ENCODE measurements at regions not wholly inside any gene's neighbourhood (a gene's known extent, or its start where the extent isn't known, plus 50 kb on each side); places are given as distances from the start of the nearest gene placed in this dataset.

- no peak for TF ChIP-seq CTCF (IDR thresholded peaks at IDR 0.05 in 4 of 5, conservative IDR thresholded peaks at IDR 0.05 in 1 of 5)
- TF ChIP-seq POLR2A (IDR thresholded peaks at IDR 0.05), result no peak
Observed at GRCh38 chr1:222976453-222976852, 161.6 kb downstream of the DISP1 start.

Data from gastrocnemius medialis (tissue), 4 donors.